Activated CD4-positive, alpha-beta T cell treated with anti-CD3 and anti-CD28 coated beads, Interleukin-2, amount 10 ng/mL, durations not matched to agents 7 days and 5 days (primary cell): ENCODE measurements at regions not wholly inside any gene's neighbourhood (a gene's known extent, or its start where the extent isn't known, plus 50 kb on each side); places are given as distances from the start of the nearest gene placed in this dataset.

Source experiments
- CTCF ChIA-PET: fragments of 350-600 bp; sonication (Branson Sonifier 250); formaldehyde crosslinking; loops from one replicate; lab custom pipeline; 2021; ENCODE audit warnings: antibody characterized with exemption; lab: Charles Lee
- POLR2A ChIA-PET: fragments of 350-600 bp; sonication (Branson Sonifier 250); formaldehyde crosslinking; loops from one replicate; lab custom pipeline; 2021; ENCODE audit warnings: antibody characterized with exemption; lab: Charles Lee
- DNase-seq: peaks from one replicate; pipeline ENCODE4 v3.0.0-alpha.2; 2020
- H3K27ac Mint-ChIP-seq: one replicate; pipeline ENCODE4 v1.8.0; 2021; ENCODE audit warnings: mild to moderate bottlenecking, moderate library complexity, mixed read lengths
- H3K27me3 Mint-ChIP-seq: one replicate; pipeline ENCODE4 v1.8.0; 2021; ENCODE audit warnings: mixed read lengths
- H3K36me3 Mint-ChIP-seq: one replicate; pipeline ENCODE4 v1.8.0; 2021; ENCODE audit warnings: low read depth, mixed read lengths
- H3K4me1 Mint-ChIP-seq: one replicate; pipeline ENCODE4 v1.8.0; 2021; ENCODE audit warnings: mixed read lengths
- H3K4me3 Mint-ChIP-seq: one replicate; pipeline ENCODE4 v1.8.0; 2021; ENCODE audit warnings: mild to moderate bottlenecking, moderate library complexity, mixed read lengths
- H3K9me3 Mint-ChIP-seq: one replicate; pipeline ENCODE4 v1.8.0; 2021; ENCODE audit warnings: mixed read lengths

DNA sequence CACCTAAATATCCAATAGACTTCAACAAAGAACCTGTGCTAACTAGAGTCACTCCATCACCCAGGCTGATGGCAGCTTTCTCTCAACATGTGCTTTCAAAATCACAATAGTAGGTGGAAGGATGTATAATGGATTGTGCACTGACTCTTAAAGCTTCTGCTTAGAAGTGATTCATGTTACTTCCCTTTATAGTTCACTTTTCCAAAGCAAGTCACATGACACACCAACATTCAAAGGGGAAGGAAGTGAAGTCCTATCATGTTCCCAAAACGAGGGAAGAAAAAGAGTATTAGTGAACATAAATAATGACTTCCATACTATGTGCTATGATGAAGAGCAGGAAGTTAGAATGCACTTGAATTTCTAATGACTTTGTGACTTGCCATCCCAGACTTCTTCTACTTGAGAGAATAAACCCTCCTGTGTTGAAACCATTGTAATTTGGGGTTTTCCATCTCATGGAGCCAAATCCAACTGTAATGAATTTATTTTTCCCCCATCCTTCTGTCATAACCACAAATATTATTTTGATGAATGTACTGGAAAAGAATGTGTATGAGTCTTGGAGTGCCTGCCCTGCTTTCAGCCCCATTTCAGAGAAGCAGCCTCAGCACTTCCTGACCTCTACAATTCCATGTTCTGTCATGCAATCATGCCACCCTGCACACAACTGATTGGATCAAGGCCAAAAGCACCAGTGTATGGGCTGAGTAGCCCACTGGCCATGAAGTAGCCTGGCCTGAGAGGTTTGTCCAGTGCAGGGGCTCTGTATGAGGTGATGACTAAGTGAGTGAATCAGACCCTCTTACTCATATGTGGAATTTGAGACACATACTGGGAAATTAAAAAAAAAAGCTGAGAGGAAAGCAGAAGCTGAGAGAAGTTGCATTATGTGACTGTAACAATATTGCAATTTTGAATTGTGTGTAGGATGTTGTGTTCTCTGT, 525.9 kb upstream of the CLINT1 start:
- Mint-ChIP-seq H3K27me3 (no peaks in the 10 kb centered on the region), H3K9me3 (peaks cover 18% of the 10 kb centered on the region), H3K4me3 (no peak overlapping the region), H3K27ac (no peak overlapping the region), H3K4me1 (peaks cover 7% of the 10 kb centered on the region), H3K36me3 (no peaks in the 10 kb centered on the region)
- ChIA-PET POLR2A (no interaction called here), CTCF (no interaction called here)
- DNase-seq = no peak

DNA sequence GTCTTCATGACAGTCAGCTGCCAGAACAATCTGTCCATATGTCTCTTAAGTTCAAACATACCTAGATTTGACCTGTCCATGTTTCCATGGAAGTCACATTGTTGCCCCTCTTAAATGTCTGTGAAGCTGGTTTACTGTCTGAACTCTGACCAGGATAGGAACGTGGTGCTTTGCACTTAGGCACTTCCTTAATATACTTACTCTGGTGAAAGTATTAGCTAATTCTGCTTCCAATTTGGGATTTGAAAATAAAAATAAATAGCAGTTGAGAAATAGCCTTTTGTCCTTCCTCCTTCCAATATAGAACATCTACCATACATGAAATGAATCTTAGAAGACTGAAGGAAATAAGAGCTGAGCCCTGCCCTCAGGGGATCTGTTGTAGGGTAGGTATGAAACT, 524.5 kb upstream of the CLINT1 start:
- peaks cover 7% of the 10 kb centered on the region for H3K4me1 Mint-ChIP-seq
- CTCF ChIA-PET = interaction anchor here (1.2 kb wide), 2 partner anchors 12 to 18 kb away, joined by 3 read pairs; no protein-coding TSS in a partner anchor
- no peak for DNase-seq
- POLR2A ChIA-PET = no interaction called here
- H3K27me3 Mint-ChIP-seq = no peaks in the 10 kb centered on the region
- no peaks in the 10 kb centered on the region for H3K36me3 Mint-ChIP-seq
- no peak overlapping the region for H3K27ac Mint-ChIP-seq
- H3K4me3 Mint-ChIP-seq = no peak overlapping the region
- peaks cover 18% of the 10 kb centered on the region for H3K9me3 Mint-ChIP-seq

DNA sequence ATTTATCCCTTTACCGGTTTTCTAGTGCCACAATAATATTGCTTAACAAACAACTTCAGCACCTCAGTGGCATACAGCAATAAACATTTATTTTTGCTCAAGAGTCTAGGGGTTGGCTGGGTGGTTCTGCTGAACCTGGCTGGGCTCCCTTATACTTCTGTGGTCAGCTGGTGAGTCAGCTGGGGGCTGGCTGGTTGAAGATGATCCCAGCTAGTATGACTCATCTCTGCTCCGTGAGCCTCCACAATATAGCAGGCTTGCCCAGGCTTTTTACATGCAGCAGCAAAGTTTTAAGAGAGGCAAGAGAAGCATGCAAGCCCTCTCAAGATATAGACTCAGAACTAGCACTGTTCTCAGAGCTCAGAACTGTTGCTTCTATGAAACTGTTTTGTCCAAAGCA, 523.5 kb upstream of the CLINT1 start:
- CTCF ChIA-PET = interaction anchor here (1.2 kb wide), 1 partner anchor 19 kb away, joined by 3 read pairs; no protein-coding TSS in a partner anchor
- H3K27me3 Mint-ChIP-seq = no peaks in the 10 kb centered on the region
- no peaks in the 10 kb centered on the region for H3K36me3 Mint-ChIP-seq

DNA sequence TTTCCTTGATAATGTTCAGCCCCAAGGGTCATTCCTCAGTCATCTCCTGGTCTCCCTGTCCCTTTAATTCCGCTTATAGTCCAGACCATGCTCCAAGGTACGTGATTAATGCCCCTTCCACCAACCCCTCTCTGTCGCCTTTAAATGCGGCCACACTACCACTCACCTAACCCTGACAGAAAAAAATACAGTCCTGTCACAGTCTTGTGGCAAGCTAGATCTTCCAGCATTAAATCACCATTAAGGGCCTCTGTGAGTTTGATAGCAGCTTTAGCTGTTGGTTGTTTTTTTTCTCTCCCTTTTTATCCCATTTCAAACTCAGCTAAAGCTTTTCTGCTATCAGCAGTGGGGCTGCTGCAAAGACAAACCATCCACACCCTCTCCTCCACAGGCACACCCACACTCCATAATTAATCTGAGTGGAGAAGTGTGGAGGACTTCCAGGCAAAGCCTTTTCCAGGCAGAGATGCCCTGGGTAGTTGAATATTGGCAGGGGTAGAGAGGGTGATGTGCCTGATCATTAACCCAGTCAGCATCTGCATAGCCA, 522.7 kb upstream of the CLINT1 start:
- Mint-ChIP-seq H3K4me1 (peaks cover 7% of the 10 kb centered on the region), H3K27ac (no peak overlapping the region), H3K36me3 (no peaks in the 10 kb centered on the region), H3K4me3 (no peak overlapping the region), H3K27me3 (no peaks in the 10 kb centered on the region), H3K9me3 (peaks cover 23% of the 10 kb centered on the region)
- ChIA-PET POLR2A (no interaction called here), CTCF (no interaction called here)
- no peak for DNase-seq

More for the DNA sequence above, 523.5 kb upstream of the CLINT1 start:
- H3K9me3 Mint-ChIP-seq = peaks cover 20% of the 10 kb centered on the region
- H3K27ac Mint-ChIP-seq = no peak overlapping the region
- H3K4me1 Mint-ChIP-seq = peaks cover 7% of the 10 kb centered on the region
- no peak overlapping the region for H3K4me3 Mint-ChIP-seq
- DNase-seq = no peak
- POLR2A ChIA-PET = no interaction called here

DNA sequence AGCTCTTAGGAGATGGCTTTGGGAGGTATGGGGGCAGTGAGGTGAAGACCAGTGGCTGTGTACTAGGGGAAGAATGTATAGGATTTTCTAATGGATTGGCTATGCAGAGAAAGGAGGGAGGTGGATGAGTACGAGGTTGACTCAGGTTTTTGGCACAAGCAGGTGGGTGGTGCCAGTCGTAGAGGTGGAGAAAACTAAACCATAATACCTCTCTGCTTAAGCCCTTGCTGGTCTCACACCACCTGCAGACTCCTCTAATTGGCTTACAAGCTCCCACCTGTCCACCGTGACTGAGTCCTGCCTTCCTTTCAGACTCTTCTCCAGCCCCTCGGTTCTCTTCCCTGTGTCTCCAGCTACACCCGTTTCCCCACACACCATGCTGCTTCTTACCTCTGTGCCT, 521.7 kb upstream of the CLINT1 start:
- no peak overlapping the region for H3K4me3 Mint-ChIP-seq
- no peak overlapping the region for H3K27ac Mint-ChIP-seq
- no peaks in the 10 kb centered on the region for H3K36me3 Mint-ChIP-seq
- POLR2A ChIA-PET = no interaction called here
- CTCF ChIA-PET = no interaction called here
- H3K27me3 Mint-ChIP-seq = no peaks in the 10 kb centered on the region
- DNase-seq = no peak
- H3K4me1 Mint-ChIP-seq = peaks cover 7% of the 10 kb centered on the region
- peaks cover 18% of the 10 kb centered on the region for H3K9me3 Mint-ChIP-seq

DNA sequence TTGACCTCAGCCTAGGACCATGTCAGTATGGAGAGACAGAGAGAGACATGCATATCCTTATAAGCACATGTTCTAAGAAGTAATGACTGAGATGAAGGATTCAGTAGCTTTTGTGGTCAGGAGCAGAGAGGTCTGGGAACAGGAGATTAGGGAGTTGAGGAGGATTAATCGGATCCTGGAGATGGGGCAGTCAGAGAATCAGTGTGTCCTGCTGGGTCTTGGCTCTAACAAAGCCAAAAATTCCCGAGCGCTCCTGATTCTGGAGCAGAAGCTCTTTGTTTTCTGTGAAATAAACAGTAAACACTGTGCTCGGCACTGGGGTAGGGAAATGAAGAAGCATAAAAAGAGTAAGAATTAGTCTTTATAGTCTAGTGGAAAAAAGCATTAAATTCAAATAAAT, 520.0 kb upstream of the CLINT1 start:
- ChIA-PET CTCF (no interaction called here), POLR2A (no interaction called here)
- peaks cover 5% of the 10 kb centered on the region for H3K9me3 Mint-ChIP-seq
- no peaks in the 10 kb centered on the region for H3K27me3 Mint-ChIP-seq
- no peak overlapping the region for H3K4me3 Mint-ChIP-seq
- H3K36me3 Mint-ChIP-seq = no peaks in the 10 kb centered on the region
- H3K4me1 Mint-ChIP-seq = peaks cover 7% of the 10 kb centered on the region
- no peak overlapping the region for H3K27ac Mint-ChIP-seq
- no peak for DNase-seq

DNA sequence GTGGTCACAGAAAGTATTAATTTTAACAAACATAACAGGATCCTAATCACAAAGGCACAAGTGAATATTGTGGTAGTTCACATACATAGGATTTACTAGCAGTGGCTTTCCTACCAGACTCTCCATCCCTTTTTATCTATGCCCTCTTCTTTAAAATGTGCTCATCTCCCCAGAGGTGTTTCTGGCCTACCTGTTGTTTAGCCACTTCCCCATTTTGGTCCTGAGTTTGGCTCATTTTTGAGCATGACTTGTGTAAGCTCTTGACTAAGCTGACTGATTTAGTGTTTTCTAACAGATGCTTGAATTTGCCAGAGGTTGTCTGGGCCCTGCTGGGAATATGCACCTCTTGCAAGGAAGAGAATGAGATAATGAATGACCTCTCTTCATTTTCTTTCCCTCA, 517.7 kb upstream of the CLINT1 start:
- Mint-ChIP-seq H3K36me3 (no peaks in the 10 kb centered on the region), H3K27ac (no peak overlapping the region), H3K4me3 (no peak overlapping the region), H3K4me1 (no peaks in the 10 kb centered on the region), H3K9me3 (peaks cover 5% of the 10 kb centered on the region), H3K27me3 (no peaks in the 10 kb centered on the region)
- ChIA-PET CTCF (no interaction called here), POLR2A (no interaction called here)
- no peak for DNase-seq

DNA sequence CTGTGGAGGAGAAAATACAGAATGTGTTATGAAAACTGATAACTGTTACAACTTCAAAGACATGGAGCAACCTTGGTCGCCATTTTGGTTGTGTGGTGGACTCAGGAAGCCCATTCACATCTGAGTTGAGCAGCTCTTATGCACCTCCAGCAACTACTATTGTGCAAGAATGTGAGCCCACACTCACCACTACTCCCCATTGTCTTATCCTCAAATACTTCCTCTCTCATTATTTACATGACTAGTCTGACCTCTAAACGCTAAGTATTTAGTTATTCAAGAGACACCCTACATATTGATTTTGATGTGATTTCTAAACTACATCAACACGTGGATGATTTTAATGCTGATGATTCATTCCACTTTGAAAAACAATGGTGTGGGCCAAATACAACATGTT, 516.6 kb upstream of the CLINT1 start:
- no peak for DNase-seq
- H3K27me3 Mint-ChIP-seq = no peaks in the 10 kb centered on the region
- no peaks in the 10 kb centered on the region for H3K4me1 Mint-ChIP-seq
- peaks cover 5% of the 10 kb centered on the region for H3K9me3 Mint-ChIP-seq
- ChIA-PET CTCF (no interaction called here), POLR2A (no interaction called here)
- H3K27ac Mint-ChIP-seq = no peak overlapping the region
- H3K4me3 Mint-ChIP-seq = no peak overlapping the region
- no peaks in the 10 kb centered on the region for H3K36me3 Mint-ChIP-seq

DNA sequence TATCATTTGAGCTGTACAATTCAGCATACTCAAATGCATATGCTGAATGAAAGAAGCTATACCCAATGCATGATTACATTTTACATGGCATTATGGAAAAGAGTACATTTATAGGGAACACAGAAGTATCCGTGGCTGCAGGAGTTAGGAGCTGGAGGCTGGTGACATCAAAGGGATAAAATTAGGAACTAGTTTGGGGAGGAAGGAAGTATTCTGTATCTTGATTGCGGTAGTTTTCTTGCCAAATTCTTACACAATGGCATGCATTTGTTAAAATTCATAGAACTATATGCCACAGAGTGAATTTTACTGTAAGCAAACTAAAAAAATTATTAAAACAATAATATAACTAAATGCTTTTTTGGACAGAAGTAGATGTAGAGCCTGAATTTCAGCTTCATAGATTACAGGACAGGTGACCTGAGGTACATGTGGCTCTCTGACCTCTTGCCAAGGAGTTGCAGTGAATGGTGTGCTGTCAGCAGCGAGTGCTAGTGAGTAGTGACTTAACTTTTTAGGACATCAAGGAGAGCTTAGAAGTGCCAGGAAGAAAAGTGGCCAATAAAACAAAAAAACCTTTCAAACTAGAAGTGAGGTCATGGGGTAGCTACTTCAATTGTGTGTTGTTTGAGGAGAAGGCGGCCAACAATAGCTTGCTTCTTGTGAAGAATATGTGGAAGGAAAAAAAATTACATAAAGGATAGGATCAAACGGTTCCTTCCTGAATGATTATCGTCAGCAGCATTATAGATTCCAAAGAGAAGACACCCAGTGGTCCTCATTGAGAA, 514.9 kb upstream of the CLINT1 start:
- Mint-ChIP-seq H3K27me3 (no peaks in the 10 kb centered on the region), H3K4me3 (no peak overlapping the region), H3K27ac (no peak overlapping the region), H3K4me1 (no peaks in the 10 kb centered on the region), H3K9me3 (peaks cover 5% of the 10 kb centered on the region), H3K36me3 (no peaks in the 10 kb centered on the region)
- no peak for DNase-seq
- ChIA-PET CTCF (no interaction called here), POLR2A (no interaction called here)

DNA sequence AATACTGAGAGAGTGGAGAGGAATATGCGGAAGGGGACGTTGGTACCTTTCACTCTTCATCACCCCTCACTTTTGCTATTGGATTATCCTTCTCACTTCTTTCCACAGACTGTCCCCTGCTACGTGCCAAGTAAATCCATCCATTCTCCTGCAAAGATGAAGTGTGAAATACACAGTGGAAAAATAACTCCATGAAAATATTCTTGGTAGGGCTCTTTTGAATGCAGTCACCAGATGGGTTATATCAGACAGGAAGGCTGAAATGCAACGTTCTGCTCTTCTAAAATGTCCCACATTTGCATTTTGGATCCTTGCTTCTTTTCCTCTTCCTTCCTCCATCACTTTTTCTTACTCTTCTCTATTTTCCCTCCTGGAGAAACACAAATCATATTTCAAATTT, 510.3 kb upstream of the CLINT1 start:
- H3K27ac Mint-ChIP-seq = no peak overlapping the region
- H3K27me3 Mint-ChIP-seq = no peaks in the 10 kb centered on the region
- DNase-seq = no peak
- H3K9me3 Mint-ChIP-seq = no peaks in the 10 kb centered on the region
- ChIA-PET CTCF (interaction anchor here (1.0 kb wide), 1 partner anchor 62 kb away, joined by 3 read pairs; no protein-coding TSS in a partner anchor), POLR2A (no interaction called here)
- H3K4me1 Mint-ChIP-seq = no peaks in the 10 kb centered on the region
- H3K4me3 Mint-ChIP-seq = no peak overlapping the region
- H3K36me3 Mint-ChIP-seq = no peaks in the 10 kb centered on the region

DNA sequence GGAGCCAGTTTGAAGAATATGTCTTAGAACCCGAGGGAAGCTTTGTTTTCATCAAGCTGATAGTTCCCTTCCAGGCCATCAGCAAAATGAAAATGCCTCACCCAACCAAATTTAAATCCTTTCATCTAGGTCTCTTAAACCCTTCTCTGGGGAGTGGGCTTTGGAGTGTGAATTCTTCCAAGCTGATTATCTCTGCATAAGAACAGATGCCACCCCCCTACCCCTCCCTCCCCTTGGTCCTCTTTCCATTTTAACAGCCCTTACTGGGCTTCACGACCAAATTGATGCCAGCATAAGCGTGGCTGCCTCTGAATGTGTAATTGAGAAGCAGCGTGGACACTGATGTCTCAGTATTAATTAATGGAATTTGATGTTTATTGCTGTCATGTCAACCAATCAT, 509.7 kb upstream of the CLINT1 start:
- Mint-ChIP-seq H3K9me3 (no peaks in the 10 kb centered on the region), H3K4me1 (no peaks in the 10 kb centered on the region), H3K27me3 (no peaks in the 10 kb centered on the region), H3K36me3 (no peaks in the 10 kb centered on the region), H3K4me3 (no peak overlapping the region), H3K27ac (no peak overlapping the region)
- ChIA-PET CTCF (no interaction called here), POLR2A (no interaction called here)
- DNase-seq = no peak

DNA sequence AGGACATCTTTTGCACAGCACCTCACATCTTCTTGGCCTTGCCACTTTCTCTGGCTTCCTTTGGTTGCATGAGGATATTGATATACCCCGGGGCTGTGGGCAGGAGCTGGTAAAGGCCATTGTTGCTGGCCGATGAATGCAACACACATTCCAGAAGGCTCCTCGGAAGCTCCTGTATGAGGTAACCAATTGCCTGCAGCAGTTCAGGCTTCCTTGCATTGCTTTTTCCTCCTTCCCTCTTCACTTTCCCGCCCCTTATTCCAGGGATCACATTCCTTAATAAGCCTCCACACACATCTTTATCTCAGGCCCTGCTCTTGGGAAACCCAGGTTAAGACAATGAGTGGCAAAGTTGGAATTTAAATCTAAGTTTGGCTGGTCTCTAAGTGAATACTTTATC, 505.4 kb upstream of the CLINT1 start:
- Mint-ChIP-seq H3K27me3 (no peaks in the 10 kb centered on the region), H3K27ac (no peak overlapping the region), H3K36me3 (no peaks in the 10 kb centered on the region), H3K4me1 (no peaks in the 10 kb centered on the region), H3K9me3 (no peaks in the 10 kb centered on the region), H3K4me3 (no peak overlapping the region)
- no peak for DNase-seq
- POLR2A ChIA-PET = no interaction called here
- CTCF ChIA-PET = no interaction called here

DNA sequence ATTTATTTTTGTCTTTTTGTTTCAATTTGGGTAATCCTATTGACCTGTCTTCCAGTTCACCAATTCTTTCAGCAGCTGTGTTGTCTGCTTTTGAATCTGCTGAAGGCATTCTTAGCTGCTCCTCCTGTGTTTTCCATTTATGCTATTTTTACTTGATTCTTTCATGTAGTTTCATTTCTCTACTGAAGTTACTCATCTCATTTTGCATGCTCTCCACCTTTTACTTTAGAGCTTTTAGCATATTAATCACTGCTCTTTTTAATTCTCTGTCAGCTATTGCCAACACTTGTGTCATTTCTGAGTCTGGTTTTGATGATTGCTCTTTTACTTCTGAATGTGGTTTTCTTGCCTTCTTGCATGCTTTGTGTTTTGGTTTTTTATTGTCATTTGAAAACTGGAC, 496.0 kb upstream of the CLINT1 start:
- ChIA-PET CTCF (no interaction called here), POLR2A (no interaction called here)
- no peak overlapping the region for H3K27ac Mint-ChIP-seq
- no peak for DNase-seq
- H3K9me3 Mint-ChIP-seq = peaks cover 4% of the 10 kb centered on the region
- no peak overlapping the region for H3K4me3 Mint-ChIP-seq
- H3K27me3 Mint-ChIP-seq = no peaks in the 10 kb centered on the region
- no peaks in the 10 kb centered on the region for H3K36me3 Mint-ChIP-seq
- H3K4me1 Mint-ChIP-seq = no peaks in the 10 kb centered on the region
